Kidney glomerular epithelial cell (primary cell): ENCODE measurements at regions not wholly inside any gene's neighbourhood (a gene's known extent, or its start where the extent isn't known, plus 50 kb on each side); places are given as distances from the start of the nearest gene placed in this dataset.
"Not testable (repeated sequence)": the region's sequence is repeated elsewhere in the genome, so short reads cannot be mapped to it uniquely, and the experiment has no call there.

ENCODE experiments used
- DNase-seq: peaks from one replicate; lab custom pipeline; 2025; lab: John Stamatoyannopoulos, UW

DNA sequence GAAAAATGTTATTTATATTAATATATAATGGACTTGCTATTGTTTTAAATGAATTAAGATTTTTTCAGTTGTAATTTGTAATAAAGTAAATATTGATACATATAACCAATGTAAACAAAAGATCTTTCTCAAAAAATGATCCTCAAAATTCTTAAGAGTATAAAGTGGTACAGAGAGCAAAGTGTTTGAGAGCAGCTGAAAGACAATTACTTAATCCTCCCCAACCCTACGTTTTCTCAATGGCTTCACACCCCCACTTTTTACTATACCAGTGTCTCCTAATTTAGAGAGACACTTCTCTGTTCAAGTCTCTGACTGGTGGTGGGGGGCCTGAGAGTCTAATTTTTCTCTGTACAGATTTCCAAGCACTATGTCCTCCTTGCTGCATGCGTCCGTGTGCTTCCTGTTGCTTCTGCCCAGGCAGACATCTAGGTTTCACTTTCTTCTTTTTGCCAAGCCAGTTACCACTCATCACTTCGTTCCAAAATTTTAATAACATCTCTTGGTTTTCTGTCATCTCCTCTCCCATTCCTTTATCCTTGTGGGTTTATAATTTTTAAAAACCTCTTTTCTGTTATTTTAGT is 276.3 kb upstream of the DNAJC19 start:
- no peak for DNase-seq

DNA sequence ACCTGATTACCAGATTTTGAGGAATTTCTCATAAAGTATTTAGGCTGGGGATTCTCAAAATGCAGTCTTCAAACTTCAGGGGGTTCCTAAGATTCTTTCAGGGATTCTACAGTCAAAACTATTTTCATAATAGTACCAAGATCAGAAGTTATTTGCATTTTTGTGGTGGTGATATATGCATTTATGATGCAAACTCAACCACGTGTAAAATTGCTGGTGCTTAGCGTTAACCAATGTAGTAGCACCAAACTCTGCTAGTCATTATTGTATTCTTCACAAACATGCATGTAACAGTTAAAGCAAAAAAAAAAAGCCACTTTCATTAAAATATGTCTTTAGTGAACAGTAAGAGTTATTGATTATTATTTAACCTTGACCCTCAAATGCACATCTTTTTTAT is 274.9 kb upstream of the DNAJC19 start:
- no peak for DNase-seq

DNA sequence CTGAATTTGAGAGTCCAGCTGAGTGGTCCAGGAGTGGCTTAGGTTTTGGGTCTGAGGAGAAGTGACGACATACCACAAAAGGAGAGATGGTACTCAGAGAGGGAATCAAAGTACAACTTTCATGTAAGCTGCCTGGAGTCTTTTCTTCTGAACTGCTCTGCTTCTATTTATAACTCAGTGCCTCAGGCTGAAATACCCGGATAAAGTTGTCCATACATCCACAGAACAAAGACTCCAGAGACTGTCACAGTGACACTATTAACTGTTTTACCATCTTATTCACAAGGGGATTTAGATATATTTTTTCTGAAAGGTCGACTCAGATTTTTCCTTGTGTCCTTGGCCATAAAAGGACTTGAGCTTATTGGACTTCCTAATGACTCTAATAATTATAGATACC is 264.3 kb upstream of the DNAJC19 start:
- no peak for DNase-seq

DNA sequence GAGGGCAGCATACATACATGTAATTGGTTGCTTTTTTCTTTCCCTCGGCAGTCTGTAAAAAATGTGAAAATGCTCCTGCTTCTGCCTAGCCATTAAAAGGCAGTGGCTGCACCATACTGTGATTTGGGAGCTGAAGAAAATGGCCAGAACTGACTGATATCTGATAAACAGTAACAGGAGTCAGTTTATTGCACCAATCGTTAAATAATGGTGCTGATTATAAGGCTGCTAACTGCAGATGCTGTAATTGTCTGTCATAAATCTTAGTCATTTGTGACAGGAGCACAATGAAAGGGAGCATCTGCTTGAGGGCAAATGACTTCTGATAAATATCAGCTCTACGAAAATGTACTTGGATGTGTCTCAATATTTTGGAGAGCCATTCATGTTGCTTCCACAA is 263.1 kb upstream of the DNAJC19 start:
- no peak for DNase-seq

DNA sequence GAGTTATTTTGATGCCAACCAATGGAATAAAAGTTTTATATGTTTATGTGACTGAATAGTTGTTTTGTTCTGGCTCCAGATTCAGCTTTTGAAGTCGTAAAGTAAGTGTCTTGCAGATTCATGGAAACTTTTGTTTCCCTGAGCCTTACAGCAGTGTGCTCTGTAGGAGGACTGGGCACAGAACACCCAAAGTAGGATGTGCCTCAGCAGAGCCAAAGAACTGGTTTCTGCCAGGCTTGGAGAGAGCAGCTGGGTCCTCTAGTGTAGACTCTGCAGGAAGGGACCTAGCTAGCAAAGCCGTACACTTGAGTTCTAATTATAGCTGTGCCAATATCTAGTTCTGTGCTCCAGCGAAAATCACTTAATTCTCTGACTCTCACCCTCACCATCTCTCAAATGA is 261.2 kb upstream of the DNAJC19 start:
- DNase-seq: no peak

DNA sequence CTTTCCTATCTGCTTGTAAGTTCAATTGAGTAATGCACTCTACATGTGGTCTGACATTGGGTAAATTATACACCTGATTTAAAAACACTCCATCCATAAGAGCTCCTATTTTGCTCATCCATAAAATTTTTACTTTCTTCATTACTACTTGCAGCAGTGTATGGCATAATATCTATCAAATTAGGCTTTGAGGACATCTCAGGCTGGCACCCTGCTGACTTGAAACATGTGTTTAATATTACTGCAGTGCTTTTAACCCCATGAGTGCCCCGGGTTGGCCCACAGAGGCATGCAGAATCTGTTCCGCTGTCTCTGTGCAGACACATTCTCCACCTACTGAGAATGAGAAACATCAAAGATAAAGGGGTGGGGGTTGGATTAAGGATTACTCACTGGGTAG is 249.9 kb upstream of the DNAJC19 start:
- DNase-seq: no peak

DNA sequence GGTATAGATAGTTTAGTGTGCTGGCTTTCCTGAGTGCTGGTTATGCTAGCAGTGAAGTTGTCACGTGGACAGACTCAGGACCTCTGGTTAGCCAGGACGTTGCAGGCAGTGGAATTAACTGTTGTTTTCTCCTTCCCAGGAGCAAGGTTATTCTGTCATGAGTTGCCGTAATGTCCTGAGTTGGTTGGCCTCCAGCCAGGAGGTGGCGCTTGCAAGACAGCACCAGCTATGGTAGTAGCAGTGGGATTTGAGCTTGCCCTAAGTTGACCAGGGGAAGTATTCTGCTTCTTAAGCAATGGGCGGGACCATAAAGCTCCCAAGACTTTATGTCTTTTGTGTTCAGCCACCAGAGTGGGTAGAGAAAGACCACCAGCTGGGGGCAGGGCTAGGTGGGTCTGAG is 240.7 kb upstream of the DNAJC19 start:
- DNase-seq: no peak

DNA sequence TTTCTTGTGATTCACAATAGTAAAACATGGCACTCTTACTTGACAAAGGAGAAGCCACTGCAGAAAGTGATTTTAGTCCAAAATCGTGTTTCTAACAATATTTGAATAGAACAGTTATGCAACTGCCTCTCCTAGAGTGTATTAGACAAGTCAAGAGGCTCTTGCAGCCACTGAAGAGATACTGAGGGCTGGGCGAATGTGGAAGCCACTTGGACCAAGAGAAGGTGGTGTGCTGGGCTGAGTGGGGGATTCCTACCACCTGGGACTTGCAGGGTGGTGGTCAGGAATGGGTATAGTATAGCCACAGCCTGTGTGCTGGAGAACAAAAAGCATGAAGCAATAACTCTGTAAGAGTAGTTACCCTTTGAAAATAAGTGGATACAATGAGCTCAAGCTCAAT is 223.8 kb upstream of the DNAJC19 start:
- no peak for DNase-seq

DNA sequence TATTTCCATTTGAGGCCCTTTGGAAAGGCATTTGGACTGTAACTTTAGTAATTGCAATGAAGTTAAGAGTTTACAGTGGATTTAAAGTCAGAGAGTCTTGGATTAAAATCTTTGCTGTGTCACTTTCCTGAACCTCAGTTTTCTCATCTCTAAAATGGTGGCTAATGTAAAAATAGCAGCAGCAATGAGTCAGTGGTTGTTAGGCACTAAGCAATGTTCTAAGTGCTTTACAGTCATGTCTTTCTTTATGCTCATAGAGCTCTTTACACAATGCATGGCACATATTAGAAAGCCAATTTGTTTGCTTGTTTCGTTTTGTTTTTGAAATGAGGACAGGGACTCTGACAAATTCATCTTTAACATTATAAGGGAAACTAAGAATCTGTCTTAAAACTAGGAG is 222.7 kb upstream of the DNAJC19 start:
- no peak for DNase-seq

DNA sequence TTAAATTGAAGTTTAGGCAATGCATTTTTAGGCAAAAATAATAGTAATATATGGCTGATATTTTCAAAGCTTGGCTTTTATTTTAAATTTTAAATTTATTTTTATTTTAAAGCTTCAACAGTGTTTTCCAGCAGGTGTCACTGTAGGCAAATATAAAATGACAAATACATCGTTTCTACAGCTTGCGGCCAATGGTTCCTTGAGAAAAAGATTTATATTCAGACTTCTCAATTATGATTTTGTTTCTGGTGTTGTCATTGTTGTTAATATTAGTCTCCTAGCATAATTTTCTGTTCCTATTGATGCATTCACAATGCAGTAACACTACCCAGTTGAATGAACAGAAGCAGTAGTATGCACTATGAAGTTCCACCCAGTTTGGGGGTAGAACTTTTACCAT is 220.7 kb upstream of the DNAJC19 start:
- no peak for DNase-seq

DNA sequence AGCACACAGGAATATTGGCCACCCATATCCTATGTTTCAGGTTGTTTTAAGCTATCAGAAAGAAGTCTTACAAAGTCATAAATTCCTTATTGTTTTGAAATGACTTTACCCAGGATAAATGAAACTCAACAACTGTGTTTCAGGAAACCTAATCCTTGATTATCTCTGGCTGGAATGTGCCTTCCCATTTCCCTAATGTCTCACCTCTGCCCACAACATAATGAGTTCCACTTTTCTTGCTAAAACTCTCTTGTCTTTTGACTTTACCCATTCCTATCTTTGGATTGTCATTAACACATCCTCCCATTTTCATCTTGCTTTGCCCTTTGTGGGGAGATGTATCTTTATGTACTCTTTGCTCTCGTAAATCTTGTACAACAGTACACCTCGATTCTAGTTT is 200.0 kb upstream of the DNAJC19 start:
- no peak for DNase-seq

DNA sequence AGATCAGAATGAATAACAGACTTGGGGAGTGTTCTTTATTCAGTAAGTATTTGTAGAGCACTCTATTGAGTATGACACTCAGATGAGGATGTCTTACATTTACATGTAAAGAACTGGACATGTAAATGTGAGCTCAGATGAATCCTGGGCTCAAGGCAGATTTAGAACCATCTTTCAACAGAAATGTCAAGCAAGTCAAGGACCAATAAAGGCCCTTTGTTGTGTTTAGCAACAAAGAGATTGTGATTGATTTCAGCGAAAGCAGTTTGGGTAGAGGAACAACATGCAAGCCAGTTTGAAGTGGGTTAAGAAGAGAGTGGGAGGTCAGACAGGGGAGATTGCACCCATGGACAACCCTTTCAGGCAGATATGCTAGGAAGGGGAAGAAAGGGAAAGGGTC is 194.2 kb upstream of the DNAJC19 start:
- DNase-seq: no peak

DNA sequence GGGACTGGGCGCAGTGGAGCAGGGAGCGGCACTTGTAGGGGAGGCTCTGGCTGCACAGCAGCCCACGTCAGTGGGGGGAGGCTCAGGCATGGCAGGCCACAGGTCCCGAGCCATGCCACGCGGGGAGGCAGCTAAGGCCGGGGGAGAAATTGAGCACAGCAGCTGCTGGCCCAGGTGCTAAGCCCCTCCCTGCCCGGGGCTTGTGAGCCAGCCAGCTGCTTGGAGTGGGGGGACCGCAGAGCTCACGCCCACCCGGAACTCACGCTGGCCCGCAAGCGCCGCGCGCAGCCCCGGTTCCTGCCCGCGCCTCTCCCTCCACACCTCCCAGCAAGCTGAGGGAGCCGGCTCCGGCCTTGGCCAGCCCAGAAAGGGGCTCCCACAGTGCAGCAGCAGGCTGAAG is 193.5 kb upstream of the DNAJC19 start:
- DNase-seq: not testable (repeated sequence)

DNA sequence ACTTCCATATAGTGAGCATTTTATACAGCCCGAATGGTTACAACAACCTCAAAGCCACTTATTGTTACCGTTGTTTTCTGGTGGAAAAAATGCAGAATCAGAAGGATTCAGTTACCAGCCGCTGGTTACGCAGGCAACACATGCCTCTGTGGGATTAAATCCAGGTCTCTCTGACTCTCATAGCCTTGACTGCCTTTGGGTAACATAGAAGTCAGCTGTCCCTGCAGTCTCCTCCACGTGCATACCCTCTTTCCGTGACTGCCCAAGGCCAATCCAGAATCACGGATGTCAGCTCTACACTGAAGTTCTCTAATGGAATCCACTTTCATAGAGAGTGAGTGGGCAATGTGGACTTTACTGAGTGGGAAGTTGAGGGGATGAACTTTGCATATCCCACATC is 189.5 kb upstream of the DNAJC19 start:
- no peak for DNase-seq

DNA sequence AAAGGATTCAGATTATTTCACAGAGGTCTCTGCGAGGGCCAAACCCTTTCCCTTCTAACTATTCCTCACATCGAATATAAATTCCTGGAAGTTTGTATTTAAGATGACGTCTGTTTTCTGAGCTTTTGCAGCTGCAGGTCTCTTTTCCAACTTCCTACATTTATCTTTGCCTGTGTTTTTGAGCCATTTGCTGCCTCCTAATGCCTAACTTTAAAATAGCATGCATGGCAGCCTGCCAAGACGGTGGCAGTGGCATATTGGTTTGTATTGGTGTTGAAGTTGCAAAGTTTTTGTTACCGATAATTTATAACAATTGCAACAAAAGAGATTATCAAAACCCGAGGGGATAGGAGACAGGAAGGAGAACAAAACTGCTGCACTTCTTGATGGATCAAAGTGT is 187.1 kb upstream of the DNAJC19 start:
- DNase-seq: peak; percentile 39

DNA sequence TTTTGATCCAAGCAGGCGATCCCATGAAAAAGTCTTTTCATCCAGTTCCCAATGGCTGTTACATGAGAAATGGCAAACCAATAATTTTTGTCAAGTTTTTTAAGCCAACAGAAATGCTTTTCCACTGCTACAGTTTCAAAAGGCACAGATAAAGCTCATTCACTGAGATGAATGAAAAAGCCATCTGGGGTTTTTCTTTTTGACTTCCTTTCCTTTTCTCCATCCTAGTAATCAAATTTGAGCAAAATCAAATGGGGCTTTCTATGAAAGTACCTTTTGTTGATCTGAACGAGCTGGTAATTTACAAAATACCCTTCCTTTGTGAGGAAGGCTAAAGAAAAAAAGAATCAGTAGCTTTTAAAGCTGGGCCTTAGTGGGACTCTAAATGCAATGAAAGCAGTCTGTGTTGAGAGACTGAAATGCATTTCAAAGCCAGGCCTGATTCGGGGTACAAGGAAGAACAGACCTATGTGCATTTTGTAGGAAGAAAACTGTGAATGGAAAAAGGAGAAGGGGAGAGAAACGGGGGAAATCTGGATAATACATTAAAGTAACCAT is 185.2 kb upstream of the DNAJC19 start:
- no peak for DNase-seq

DNA sequence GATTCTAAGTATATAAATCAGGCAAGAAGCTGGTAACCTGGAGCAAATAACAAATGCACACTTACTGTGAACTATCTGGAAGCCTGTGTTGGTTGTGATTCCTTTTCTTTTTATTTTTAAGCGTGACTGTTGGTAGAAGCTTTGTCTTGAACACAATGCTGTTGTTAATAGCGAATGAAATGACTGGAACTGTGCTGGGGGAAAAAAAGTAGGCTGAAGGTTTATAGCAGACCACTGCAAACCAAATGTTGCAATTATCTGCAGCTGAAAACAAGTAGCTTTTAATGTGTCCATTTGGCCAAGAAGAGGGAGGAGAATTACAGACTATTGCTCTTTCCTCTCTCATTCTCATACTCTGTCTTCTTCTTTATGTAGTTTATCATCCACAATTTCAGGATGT is 184.5 kb upstream of the DNAJC19 start:
- DNase-seq: no peak

DNA sequence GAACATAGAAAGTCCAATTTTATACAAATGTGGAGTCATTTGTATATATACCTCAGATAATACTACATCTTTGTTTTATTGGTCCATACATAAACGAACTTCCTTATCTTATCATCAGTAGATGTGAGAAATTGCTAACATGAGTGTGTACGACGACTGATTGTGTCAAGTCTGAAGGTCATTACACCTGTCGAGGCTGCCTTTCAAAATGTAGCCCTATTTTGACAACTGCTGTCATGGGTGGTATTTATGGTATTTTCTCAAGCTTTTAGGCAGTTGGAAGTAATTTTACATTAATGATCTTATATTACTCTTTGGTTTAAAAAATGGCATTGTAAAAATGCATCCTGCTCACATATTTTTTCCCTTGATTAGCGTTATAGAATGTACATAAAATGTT is 183.7 kb upstream of the DNAJC19 start:
- DNase-seq: no peak

DNA sequence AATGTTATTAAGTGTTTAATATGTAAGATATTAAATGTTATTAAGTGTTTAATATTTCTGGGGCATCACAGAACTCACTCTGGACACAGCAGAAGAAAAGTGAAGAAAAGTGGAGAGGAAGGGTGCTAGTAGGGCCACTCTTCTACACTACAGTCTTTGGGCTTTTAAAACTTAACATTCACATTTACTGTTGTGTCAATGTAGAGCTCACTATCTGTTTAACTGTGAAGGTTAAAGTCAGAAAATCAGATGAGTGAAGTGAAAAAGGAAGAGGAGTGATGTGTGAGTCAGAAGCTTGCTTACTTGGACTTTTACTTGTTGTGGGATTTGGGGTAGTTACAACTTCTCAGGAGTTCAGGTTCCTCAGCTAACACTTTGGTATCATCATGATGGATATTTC is 145.3 kb upstream of the DNAJC19 start:
- DNase-seq: no peak

DNA sequence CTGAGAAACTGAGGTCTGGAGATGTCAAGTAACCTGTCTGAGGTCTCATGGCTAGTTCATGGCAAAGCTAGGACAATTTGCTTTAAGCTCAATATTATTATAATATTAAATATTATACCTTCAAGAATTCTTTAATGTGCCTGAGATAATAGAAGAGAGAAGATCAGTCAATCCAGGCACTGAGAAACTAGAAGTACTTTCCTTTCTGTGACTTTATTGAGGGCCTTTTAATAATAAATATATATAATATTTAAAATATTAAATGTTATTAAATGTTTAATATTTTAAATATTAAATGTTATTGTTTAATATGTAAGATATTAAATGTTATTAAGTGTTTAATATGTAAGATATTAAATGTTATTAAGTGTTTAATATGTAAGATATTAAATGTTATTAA is 144.3 kb upstream of the DNAJC19 start:
- DNase-seq: no peak

DNA sequence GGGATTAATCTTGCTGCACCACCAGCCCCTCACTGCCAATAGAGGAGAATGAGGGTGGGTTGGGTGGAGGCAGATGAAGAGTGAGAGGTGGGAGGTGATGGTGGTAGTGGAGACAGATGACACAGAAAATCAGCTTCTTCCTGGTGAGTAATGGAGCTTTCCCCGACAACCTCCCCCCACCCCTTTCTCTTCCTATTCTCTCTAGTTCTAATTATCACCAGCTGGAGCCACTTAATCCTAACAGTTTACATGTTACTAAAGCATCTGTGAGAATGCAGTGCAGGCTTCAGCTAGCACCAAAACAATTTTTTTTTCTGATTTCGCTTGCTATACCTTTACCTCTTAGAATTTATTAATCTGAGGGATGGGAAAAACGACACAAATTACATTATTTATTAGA is 116.1 kb upstream of the DNAJC19 start:
- no peak for DNase-seq

DNA sequence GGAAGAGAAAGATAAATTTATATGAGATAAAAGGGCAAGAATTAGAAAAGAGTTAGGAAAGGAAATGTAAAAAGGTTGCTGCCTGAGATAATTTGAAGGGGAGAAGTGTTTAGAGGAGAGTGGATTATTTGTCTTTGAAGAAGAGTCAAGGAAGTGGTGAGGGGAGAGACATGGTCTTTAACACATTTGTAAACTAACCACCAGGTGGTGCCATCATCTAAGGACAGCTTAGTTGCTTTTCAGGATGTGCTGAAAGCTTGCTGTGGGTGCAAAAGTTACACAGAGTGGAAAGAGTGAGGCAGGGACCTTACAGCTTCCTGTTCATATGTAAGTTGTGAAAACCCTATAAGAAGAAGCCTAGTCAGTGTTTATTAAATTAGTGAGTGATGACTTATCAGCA is 114.1 kb upstream of the DNAJC19 start:
- DNase-seq: no peak

DNA sequence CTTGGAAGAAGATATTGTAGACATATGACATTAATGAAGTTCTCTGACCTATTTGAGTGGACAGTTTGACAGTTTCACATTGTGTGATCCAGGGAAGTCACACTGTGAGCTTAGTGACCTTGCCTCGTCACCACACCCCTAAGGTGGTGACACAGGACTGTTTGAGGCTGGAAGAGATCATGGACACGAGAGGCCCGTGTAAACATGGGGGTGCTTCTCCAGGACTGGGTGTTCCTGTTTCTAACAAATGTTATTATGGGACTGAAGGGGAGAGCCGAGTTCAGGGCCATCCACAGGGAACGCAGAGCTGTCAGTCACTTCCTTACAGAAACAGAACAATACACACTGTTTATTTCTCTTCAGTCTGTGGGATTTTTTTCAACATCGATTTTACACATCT is 96.5 kb upstream of the DNAJC19 start:
- DNase-seq: no peak

DNA sequence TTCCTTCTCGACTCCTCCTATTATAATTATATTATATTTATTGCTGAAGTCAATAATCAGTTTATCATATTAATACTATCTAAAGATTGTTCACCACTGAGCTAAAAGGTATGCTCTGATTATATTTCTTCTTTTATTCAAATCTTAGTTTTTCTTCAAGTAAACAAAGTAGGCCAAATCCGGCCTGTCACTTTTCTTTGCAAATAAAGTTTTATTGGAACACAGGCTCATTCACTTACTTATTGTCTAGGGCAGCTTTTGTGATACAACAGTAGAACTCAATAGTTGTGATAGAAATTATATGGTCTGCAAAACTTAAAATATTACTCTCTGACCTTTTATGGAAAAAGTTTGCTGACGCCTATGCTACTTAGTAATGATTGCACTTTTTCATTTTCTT is 92.4 kb upstream of the DNAJC19 start:
- no peak for DNase-seq

DNA sequence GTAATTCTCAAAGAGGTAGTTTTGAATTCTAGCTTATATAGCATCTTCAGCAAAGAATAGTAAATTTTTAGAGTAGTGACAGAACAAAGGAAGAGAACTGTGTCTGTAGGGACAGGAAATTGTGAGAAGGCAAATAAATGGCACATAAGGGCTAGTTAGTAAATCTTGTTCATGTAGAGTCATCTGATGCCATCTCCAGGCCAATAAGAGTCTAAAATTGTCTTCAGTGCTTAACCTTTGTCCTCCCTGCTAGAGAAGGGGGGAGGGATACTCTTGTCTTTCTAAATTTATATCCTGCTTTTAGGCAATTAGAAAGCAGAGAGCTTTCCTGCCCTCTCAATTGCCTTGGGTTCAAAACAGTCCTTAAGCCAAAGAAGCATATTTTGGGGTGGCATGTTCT is 87.0 kb upstream of the DNAJC19 start:
- DNase-seq: no peak
